ENCODE measurements at regions not wholly inside any gene's neighbourhood (a gene's known extent, or its start where the extent isn't known, plus 50 kb on each side); places are given as distances from the start of the nearest gene placed in this dataset.
"Not testable (repeated sequence)": the region's sequence is repeated elsewhere in the genome, so short reads cannot be mapped to it uniquely, and the experiment has no call there.

- H3K27me3 ChIP-seq: no peaks in the 10 kb centered on the region
- WGBS, 3 donors: 78 to 85% (median 81%) methylated on average over 3 of the region's 3 CpGs
- DNase-seq: no peak
- no peaks in the 10 kb centered on the region for H3K9me3 ChIP-seq
- no peaks in the 10 kb centered on the region for H3K36me3 ChIP-seq
- no peak overlapping the region for H3K4me3 ChIP-seq
- TF ChIP-seq POLR2A (IDR thresholded peaks at IDR 0.05) (no peak), CTCF (IDR thresholded peaks at IDR 0.05) (no peak), EP300 (IDR thresholded peaks at IDR 0.05) (no peak)
- no peak overlapping the region for H3K27ac ChIP-seq
- no peaks in the 10 kb centered on the region for H3K4me1 ChIP-seq (ENCODE audit: insufficient read depth)
- intact Hi-C loops (cut with DNase I): no loop called here
Observed at GRCh38 chr2:145792745-145793144, 1272.8 kb upstream of the ZEB2 start.

GRCh38 chr2:145789636-145790035, 1269.7 kb upstream of the ZEB2 start:
- no peak for DNase-seq
- no peak overlapping the region for H3K27ac ChIP-seq
- H3K4me1 ChIP-seq (ENCODE audit: insufficient read depth): no peaks in the 10 kb centered on the region
- 88% methylated on average over 3 of the region's 3 CpGs for WGBS, 3 donors
- no peaks in the 10 kb centered on the region for H3K9me3 ChIP-seq
- H3K36me3 ChIP-seq: no peaks in the 10 kb centered on the region
- intact Hi-C loops (cut with DNase I): no loop called here
- H3K27me3 ChIP-seq: no peaks in the 10 kb centered on the region
- TF ChIP-seq CTCF (IDR thresholded peaks at IDR 0.05): no peak
- TF ChIP-seq POLR2A (IDR thresholded peaks at IDR 0.05): no peak
- TF ChIP-seq EP300 (IDR thresholded peaks at IDR 0.05): no peak
- no peak overlapping the region for H3K4me3 ChIP-seq

- WGBS, 3 donors: 95 to 97% (median 97%) methylated on average over 6 of the region's 6 CpGs
- DNase-seq; H3K9me3 ChIP-seq; intact Hi-C loops (cut with DNase I); H3K4me1 ChIP-seq (ENCODE audit: insufficient read depth); H3K4me3 ChIP-seq; H3K36me3 ChIP-seq; H3K27me3 ChIP-seq; H3K27ac ChIP-seq: not testable (repeated sequence)
Observed at GRCh38 chr2:145787597-145788361, 1267.9 kb upstream of the ZEB2 start.

- H3K9me3 ChIP-seq; H3K27ac ChIP-seq; H3K36me3 ChIP-seq; H3K27me3 ChIP-seq; H3K4me3 ChIP-seq; intact Hi-C loops (cut with DNase I); H3K4me1 ChIP-seq (ENCODE audit: insufficient read depth); DNase-seq: not testable (repeated sequence)
- 94 to 95% (median 95%) methylated on average over 4 to 5 of the region's 5 CpGs for WGBS, 3 donors
Observed at GRCh38 chr2:145782607-145783006, 1262.7 kb upstream of the ZEB2 start.

GRCh38 chr2:145777914-145778313, 1258.0 kb upstream of the ZEB2 start:
- no peaks in the 10 kb centered on the region for H3K4me1 ChIP-seq (ENCODE audit: insufficient read depth)
- no peak for DNase-seq
- no peak overlapping the region for H3K4me3 ChIP-seq
- H3K9me3 ChIP-seq: no peaks in the 10 kb centered on the region
- H3K27me3 ChIP-seq: no peaks in the 10 kb centered on the region
- WGBS, 3 donors: 96 to 98% (median 97%) methylated on average over 3 of the region's 3 CpGs
- intact Hi-C loops (cut with DNase I): loop anchor here in 1 of 4 donors (5.0 kb wide), 1 partner anchor 1166 kb away; no protein-coding TSS in a partner anchor
- H3K36me3 ChIP-seq: no peaks in the 10 kb centered on the region
- no peak overlapping the region for H3K27ac ChIP-seq
- TF ChIP-seq CTCF (IDR thresholded peaks at IDR 0.05) (no peak), POLR2A (IDR thresholded peaks at IDR 0.05) (no peak), EP300 (IDR thresholded peaks at IDR 0.05) (no peak)
